Right lobe of liver (tissue), 6 donors: ENCODE measurements at regions not wholly inside any gene's neighbourhood (a gene's known extent, or its start where the extent isn't known, plus 50 kb on each side); places are given as distances from the start of the nearest gene placed in this dataset.

Experiments
- ATAC-seq, 4 donors: fragments of 200-7000 bp; cut with Tn5 transposase; one replicate each; pipeline ENCODE4 v1.9.1; 2020; ENCODE audit warnings: mild to moderate bottlenecking in 4 of 4, moderate library complexity in 4 of 4
- DNase-seq, 3 donors: peaks; one replicate each; pipeline ENCODE4 v3.0.0-alpha.2; 2020
- H3K27ac ChIP-seq, 3 donors: fragments of 200-600 bp; one replicate each; pipeline ENCODE4 v1.8.0; 2022
- H3K27me3 ChIP-seq, 2 donors: fragments of 200-600 bp; one replicate each; pipeline ENCODE4 v1.8.0; 2022
- H3K36me3 ChIP-seq, 4 donors: fragments of 200-600 bp; sonication (generic) in 1 of 4; one replicate each; pipeline versions ENCODE4 v1.5.1 to v1.8.0; 2017 to 2022; ENCODE audit warnings: control low read depth in 1 of 4
- H3K4me1 ChIP-seq, 4 donors: fragments of 200-600 bp; sonication (generic) in 1 of 4; one replicate each; pipeline versions ENCODE4 v1.5.1 to v1.8.0; 2017 to 2022; ENCODE audit warnings: control low read depth in 1 of 4
- H3K4me3 ChIP-seq, 3 donors: fragments of 200-600 bp; one replicate each; pipeline ENCODE4 v1.8.0; 2022
- H3K9me3 ChIP-seq, 4 donors: fragments of 200-600 bp; sonication (generic) in 1 of 4; one replicate each; pipeline versions ENCODE4 v1.5.1 to v1.8.0; 2017 to 2022; ENCODE audit warnings: control low read depth in 1 of 4
- CTCF ChIP-seq, 4 donors: fragments of 200-600 bp in 3 of 4; fragments of 450-650 bp in 1 of 4; IDR thresholded peaks; one replicate each; pipeline versions ENCODE4 v1.5.1 to v1.8.0; 2016 to 2022; ENCODE audit warnings: antibody characterized with exemption in 4 of 4, mild to moderate bottlenecking in 2 of 4
- POLR2A ChIP-seq: fragments of 450-650 bp; IDR thresholded peaks from one replicate; pipeline ENCODE4 v1.6.1; 2017; ENCODE audit warnings: antibody characterized with exemption, mild to moderate bottlenecking
- WGBS: methylation state at CpG from one replicate; pipeline ENCODE4 v1.1.6; 2018; ENCODE audit warnings: low coverage, low lambda C conversion rate; ENCODE audit not compliant: insufficient coverage; ENCODE audit errors: missing lambda C conversion rate; 5-methylcytosine and 5-hydroxymethylcytosine counted together
- intact Hi-C, 2 donors: fragments of 100-400 bp; cut with DNase I; formaldehyde crosslinking; loops; one replicate each; pipeline versions ENCODE4 v1.11.2 to v1.14.1; 2022
- donor health status: DM: no; HTN: yes; CAD: no.
- donor health status: DM: no; HTN: no; CAD: no.
- donor health status: DM: no; HTN: no; CAD: no.
- donor health status: DM: no; HTN: yes; CAD: no.
- donor health status: DM: no; HTN: yes; CAD: no.

DNA sequence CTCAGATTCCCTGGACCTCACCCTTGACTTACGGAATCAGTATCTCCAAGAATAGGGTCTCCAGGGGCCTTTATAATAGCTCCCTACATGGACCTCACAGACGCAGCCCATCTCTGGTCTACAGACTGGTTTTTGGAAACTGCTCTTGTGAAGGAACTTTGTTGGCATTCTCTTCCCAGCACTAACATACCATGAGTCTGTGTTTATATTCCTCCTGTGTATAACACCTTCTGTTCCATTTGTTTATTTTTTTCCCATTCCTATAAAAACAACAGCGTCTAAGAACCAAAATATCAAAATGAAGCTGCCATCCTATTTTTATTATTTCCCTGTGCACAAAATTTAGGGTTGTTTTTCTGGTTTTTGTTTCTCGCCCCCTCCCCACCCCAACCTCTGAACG is 131.1 kb downstream of the NEDD1 start:
- ATAC-seq: no peak
- no peak for DNase-seq
- 44% methylated on average over 5 of the region's 5 CpGs for WGBS
- Histone ChIP-seq H3K27me3 (no peaks in the 10 kb centered on the region), H3K9me3 (no peaks in the 10 kb centered on the region), H3K36me3 (no peaks in the 10 kb centered on the region), H3K27ac (no peak overlapping the region), H3K4me1 (no peaks in the 10 kb centered on the region), H3K4me3 (no peak overlapping the region)
- intact Hi-C loops: no loop called here
- TF ChIP-seq CTCF (IDR thresholded peaks at IDR 0.05) (no peak), POLR2A (no peak)

GRCh38 chr12:97038834-97039233 is 131.8 kb downstream of the NEDD1 start:
- H3K4me1 ChIP-seq: no peaks in the 10 kb centered on the region
- intact Hi-C loops: no loop called here
- no peak overlapping the region for H3K27ac ChIP-seq
- no peaks in the 10 kb centered on the region for H3K27me3 ChIP-seq
- 51% methylated on average over 4 of the region's 4 CpGs for WGBS
- ATAC-seq: no peak
- H3K9me3 ChIP-seq: no peaks in the 10 kb centered on the region
- no peak for DNase-seq
- H3K4me3 ChIP-seq: no peak overlapping the region
- TF ChIP-seq CTCF (IDR thresholded peaks at IDR 0.05) (no peak), POLR2A (no peak)
- H3K36me3 ChIP-seq: no peaks in the 10 kb centered on the region

DNA sequence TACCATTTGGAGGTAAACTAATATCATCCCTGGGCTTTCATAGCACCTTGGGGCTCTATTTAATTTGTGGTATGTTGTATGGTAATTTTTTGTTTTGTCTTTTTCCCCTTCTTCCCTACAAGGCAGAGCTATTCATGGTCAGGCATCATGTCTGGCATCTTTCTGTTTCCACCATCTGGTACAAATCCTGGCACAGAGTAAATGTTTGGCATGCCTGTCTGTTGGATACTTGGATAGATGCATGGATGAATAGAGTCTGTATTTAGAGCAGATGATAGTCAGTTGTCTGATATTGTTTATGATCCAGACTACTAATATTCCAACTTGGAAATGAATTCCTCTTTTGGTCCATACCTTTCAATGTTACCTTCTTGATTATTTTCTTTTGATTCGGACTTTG is 139.8 kb downstream of the NEDD1 start:
- H3K4me1 ChIP-seq: no peaks in the 10 kb centered on the region
- no peak overlapping the region for H3K4me3 ChIP-seq
- H3K27ac ChIP-seq: no peak overlapping the region
- ATAC-seq: no peak
- no peaks in the 10 kb centered on the region for H3K27me3 ChIP-seq
- WGBS: 76% methylated on average over 1 of the region's 1 CpG
- TF ChIP-seq POLR2A (no peak), CTCF (IDR thresholded peaks at IDR 0.05) (no peak)
- DNase-seq: no peak
- no peaks in the 10 kb centered on the region for H3K36me3 ChIP-seq
- intact Hi-C loops: no loop called here
- no peaks in the 10 kb centered on the region for H3K9me3 ChIP-seq

GRCh38 chr12:97047361-97047760 is 140.3 kb downstream of the NEDD1 start:
- Histone ChIP-seq H3K27ac (no peak overlapping the region), H3K36me3 (no peaks in the 10 kb centered on the region), H3K4me3 (no peak overlapping the region), H3K4me1 (no peaks in the 10 kb centered on the region), H3K9me3 (no peaks in the 10 kb centered on the region), H3K27me3 (no peaks in the 10 kb centered on the region)
- intact Hi-C loops: no loop called here
- ATAC-seq: no peak
- TF ChIP-seq POLR2A: no peak
- no peak for TF ChIP-seq CTCF (IDR thresholded peaks at IDR 0.05)
- DNase-seq: no peak

- TF ChIP-seq CTCF (IDR thresholded peaks at IDR 0.05): no peak
- no peak for TF ChIP-seq POLR2A
- no peaks in the 10 kb centered on the region for H3K9me3 ChIP-seq
- H3K27me3 ChIP-seq: no peaks in the 10 kb centered on the region
- DNase-seq (no peak), ATAC-seq (peak in 2 of 4 donors; percentile 55 to 60)
- no peaks in the 10 kb centered on the region for H3K4me1 ChIP-seq
- no peak overlapping the region for H3K27ac ChIP-seq
- intact Hi-C loops: no loop called here
- H3K36me3 ChIP-seq: no peaks in the 10 kb centered on the region
- H3K4me3 ChIP-seq: no peak overlapping the region
- WGBS: 21% methylated on average over 4 of the region's 4 CpGs
Measured at GRCh38 chr12:97048421-97049035, 141.5 kb downstream of the NEDD1 start.
